ENCODE measurements at regions not wholly inside any gene's neighbourhood (a gene's known extent, or its start where the extent isn't known, plus 50 kb on each side); places are given as distances from the start of the nearest gene placed in this dataset.

DNA sequence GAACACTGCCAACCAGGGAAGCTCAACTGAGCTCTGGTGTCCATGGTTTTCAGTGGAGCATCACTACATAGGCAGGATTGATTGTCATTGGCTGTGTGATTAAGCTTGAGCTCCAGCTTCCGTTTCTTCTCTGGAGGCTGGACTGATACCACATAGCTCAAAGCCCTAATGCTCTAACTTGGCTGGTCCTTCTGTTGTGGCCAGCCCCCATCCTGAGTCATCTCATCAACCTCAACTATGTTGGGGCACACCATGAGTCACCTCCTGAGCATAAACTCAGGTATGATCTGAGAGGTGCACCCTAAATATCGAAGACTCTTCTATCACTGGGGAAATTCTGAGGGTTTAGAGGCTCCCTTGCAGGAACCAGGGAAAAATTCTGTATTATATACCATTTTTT, 114.5 kb upstream of the INHBA start:
- H3K27ac ChIP-seq: no peak overlapping the region
- TF ChIP-seq, protein P1, sequence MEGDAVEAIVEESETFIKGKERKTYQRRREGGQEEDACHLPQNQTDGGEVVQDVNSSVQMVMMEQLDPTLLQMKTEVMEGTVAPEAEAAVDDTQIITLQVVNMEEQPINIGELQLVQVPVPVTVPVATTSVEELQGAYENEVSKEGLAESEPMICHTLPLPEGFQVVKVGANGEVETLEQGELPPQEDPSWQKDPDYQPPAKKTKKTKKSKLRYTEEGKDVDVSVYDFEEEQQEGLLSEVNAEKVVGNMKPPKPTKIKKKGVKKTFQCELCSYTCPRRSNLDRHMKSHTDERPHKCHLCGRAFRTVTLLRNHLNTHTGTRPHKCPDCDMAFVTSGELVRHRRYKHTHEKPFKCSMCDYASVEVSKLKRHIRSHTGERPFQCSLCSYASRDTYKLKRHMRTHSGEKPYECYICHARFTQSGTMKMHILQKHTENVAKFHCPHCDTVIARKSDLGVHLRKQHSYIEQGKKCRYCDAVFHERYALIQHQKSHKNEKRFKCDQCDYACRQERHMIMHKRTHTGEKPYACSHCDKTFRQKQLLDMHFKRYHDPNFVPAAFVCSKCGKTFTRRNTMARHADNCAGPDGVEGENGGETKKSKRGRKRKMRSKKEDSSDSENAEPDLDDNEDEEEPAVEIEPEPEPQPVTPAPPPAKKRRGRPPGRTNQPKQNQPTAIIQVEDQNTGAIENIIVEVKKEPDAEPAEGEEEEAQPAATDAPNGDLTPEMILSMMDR (IDR thresholded peaks at IDR 0.05; ENCODE audit: low read depth, low read length, missing control alignments): no peak
- H3K4me3 ChIP-seq (ENCODE audit: low read depth, low read length): no peak overlapping the region
- peak; percentile 70 for DNase-seq
- in situ Hi-C loops (cut with HindIII; ENCODE audit: low pct_ligation_motif_present, low sequenced_read_pairs): no loop called here
- H3K27me3 ChIP-seq (replicated peaks): no peaks in the 10 kb centered on the region
- H3K36me3 ChIP-seq (replicated peaks): no peaks in the 10 kb centered on the region

DNA sequence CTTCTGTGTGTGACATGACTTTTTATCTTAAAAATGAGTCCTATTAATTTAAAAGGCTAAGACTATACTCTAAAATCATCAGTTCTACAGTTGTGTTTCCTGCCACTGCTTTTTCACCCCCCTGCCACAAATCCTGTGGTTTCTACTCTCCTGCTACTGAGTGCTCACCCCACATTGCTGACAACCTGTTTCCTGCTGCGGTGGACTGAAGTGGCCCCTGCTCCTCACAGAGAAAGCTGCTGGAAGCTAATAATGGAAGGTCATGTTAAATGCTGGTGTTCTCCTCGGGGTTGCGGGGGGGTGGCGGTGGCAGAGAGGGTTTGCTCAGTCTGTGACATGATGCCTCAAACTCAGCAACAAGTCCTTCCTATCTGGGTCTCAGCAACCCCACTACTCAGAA, 113.2 kb upstream of the INHBA start:
- in situ Hi-C loops (cut with HindIII; ENCODE audit: low pct_ligation_motif_present, low sequenced_read_pairs): no loop called here
- Histone ChIP-seq H3K27ac (no peak overlapping the region), H3K27me3 (replicated peaks) (no peaks in the 10 kb centered on the region), H3K36me3 (replicated peaks) (no peaks in the 10 kb centered on the region), H3K4me3 (ENCODE audit: low read depth, low read length) (no peak overlapping the region)
- DNase-seq: no peak
- TF ChIP-seq, protein P1 (IDR thresholded peaks at IDR 0.05; ENCODE audit: low read depth, low read length, missing control alignments): no peak

DNA sequence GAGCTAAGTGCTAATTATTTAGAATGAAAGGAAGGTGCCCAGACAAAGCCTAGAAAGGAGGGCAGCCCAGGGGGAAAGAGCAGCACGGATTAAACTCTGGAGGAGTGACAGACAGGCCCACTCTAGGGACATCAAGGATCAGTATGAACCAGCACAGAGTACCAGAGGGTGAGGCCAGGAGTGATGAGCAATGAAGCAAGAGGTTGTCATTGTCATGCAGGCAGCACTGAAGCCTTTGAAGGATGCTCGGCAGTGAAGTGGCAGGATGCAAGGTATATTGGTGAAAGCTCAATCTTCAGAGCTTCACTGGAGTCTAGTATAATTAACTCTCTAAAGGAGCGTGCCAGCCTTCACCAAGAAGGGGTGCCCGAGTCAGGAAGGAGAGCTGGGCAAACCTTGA, 112.0 kb upstream of the INHBA start:
- DNase-seq: no peak
- TF ChIP-seq, protein P1 (IDR thresholded peaks at IDR 0.05; ENCODE audit: low read depth, low read length, missing control alignments): no peak
- in situ Hi-C loops (cut with HindIII; ENCODE audit: low pct_ligation_motif_present, low sequenced_read_pairs): no loop called here
- H3K4me3 ChIP-seq (ENCODE audit: low read depth, low read length): no peak overlapping the region
- no peaks in the 10 kb centered on the region for H3K36me3 ChIP-seq (replicated peaks)
- H3K27ac ChIP-seq: no peak overlapping the region
- no peaks in the 10 kb centered on the region for H3K27me3 ChIP-seq (replicated peaks)

DNA sequence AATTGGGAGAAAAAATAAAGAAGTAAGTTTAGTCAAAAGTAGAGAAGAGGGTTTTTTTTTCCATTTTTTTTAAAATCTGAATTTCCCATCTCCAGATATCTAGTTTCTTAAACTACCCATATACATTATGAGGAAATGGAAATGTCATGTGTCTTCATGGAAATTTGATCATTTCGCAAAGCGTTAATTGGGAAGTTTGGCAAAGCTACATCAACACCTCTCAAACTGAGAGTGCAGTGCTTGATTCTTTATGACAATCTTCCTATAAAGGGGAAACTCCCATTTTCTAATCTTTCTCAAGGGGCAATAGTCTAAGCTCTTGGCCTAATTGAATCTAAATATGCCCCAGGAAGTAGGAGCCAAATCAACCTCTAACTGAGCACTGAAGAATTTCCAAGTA, 110.4 kb upstream of the INHBA start:
- Histone ChIP-seq H3K36me3 (replicated peaks) (no peaks in the 10 kb centered on the region), H3K27ac (no peak overlapping the region), H3K4me3 (ENCODE audit: low read depth, low read length) (no peak overlapping the region), H3K27me3 (replicated peaks) (no peaks in the 10 kb centered on the region)
- DNase-seq: no peak
- in situ Hi-C loops (cut with HindIII; ENCODE audit: low pct_ligation_motif_present, low sequenced_read_pairs): no loop called here
- TF ChIP-seq, protein P1 (IDR thresholded peaks at IDR 0.05; ENCODE audit: low read depth, low read length, missing control alignments): no peak

DNA sequence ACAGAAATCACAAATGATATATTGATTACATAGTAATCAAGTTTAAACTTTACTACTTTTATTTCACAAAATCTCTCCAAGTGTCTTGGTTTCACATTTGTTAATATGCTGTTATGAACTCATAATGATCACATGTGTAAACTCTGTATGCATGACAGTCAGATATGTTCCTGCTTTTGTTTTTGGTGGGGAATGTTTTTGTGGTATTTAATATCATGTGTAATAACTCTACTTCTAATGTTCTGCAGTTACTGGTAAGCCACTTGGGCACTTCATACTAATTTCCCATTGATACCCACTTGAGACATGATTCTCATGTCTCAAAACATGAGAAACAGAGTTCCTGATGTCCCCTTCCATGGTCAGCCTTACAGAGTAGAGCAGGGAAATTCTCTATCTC, 109.1 kb upstream of the INHBA start:
- H3K4me3 ChIP-seq (ENCODE audit: low read depth, low read length): no peak overlapping the region
- H3K27me3 ChIP-seq (replicated peaks): no peaks in the 10 kb centered on the region
- in situ Hi-C loops (cut with HindIII; ENCODE audit: low pct_ligation_motif_present, low sequenced_read_pairs): no loop called here
- DNase-seq: no peak
- H3K36me3 ChIP-seq (replicated peaks): no peaks in the 10 kb centered on the region
- no peak overlapping the region for H3K27ac ChIP-seq
- TF ChIP-seq, protein P1 (IDR thresholded peaks at IDR 0.05; ENCODE audit: low read depth, low read length, missing control alignments): no peak

DNA sequence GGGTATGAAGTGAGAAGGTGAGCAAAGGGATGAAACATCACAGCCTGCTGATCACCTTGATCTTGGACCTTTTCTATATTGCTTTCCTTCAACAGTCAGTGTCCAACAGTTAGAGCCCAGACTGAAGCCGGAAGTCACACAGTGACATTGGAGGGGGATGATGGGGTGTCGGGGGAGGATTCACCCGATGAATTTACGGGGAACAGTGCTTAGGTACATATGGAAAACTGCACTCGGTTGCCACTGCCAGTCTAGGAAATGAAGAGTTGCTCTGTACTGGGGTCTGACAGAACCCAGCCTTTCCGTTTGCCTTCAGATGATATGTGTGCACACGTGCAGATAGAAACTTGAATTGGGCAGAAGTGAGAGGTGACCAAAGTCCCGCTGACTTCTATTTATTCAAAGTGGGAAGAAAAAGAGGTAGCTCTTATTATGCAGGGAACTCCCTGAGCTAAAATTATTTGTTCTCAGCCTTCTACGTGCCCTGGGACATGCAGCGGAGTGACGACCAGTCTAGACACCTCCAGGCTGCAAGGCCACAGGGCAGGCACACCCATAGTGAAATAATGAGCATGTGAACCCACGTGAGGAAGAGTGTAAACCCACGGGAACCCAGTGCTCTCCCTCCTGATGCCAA, 107.2 kb upstream of the INHBA start:
- no peak for DNase-seq
- H3K27ac ChIP-seq: no peak overlapping the region
- in situ Hi-C loops (cut with HindIII; ENCODE audit: low pct_ligation_motif_present, low sequenced_read_pairs): no loop called here

More for the DNA sequence above, 107.2 kb upstream of the INHBA start:
- Histone ChIP-seq H3K27me3 (replicated peaks) (no peaks in the 10 kb centered on the region), H3K4me3 (ENCODE audit: low read depth, low read length) (no peak overlapping the region), H3K36me3 (replicated peaks) (no peaks in the 10 kb centered on the region)
- TF ChIP-seq, protein P1 (IDR thresholded peaks at IDR 0.05; ENCODE audit: low read depth, low read length, missing control alignments): no peak

Measured in brain microvascular endothelial cell (primary cell).